Vagina (tissue), 2 donors: ENCODE measurements at regions not wholly inside any gene's neighbourhood (a gene's known extent, or its start where the extent isn't known, plus 50 kb on each side); places are given as distances from the start of the nearest gene placed in this dataset.

Experiments
- CTCF ChIP-seq, 3 experiments: fragments of 450-650 bp in 2 of 3; fragments of 200-600 bp in 1 of 3; sonication (generic) in 1 of 3; IDR thresholded peaks; one replicate each; pipeline ENCODE4 v1.5.1; 2017 to 2019; ENCODE audit warnings: antibody characterized with exemption in 3 of 3, mild to moderate bottlenecking in 2 of 3, moderate library complexity in 2 of 3
- POLR2AphosphoS5 ChIP-seq, 2 donors: sonication (generic); formaldehyde crosslinking; IDR thresholded peaks; one replicate each; pipeline ENCODE4 v1.9.0; 2017; ENCODE audit warnings: antibody characterized with exemption in 2 of 2, mild to moderate bottlenecking in 2 of 2, low read depth in 1 of 2; ENCODE audit not compliant: insufficient read depth in 1 of 2

GRCh38 chr13:59478908-59479307 is 684.8 kb downstream of the DIAPH3 start:
- no peak for TF ChIP-seq CTCF (IDR thresholded peaks at IDR 0.05)
- no peak for TF ChIP-seq POLR2AphosphoS5 (IDR thresholded peaks at IDR 0.05; ENCODE audit: insufficient read depth in 1 of 2, low read depth in 1 of 2)
